HG03103 (cell line): ENCODE measurements at regions not wholly inside any gene's neighbourhood (a gene's known extent, or its start where the extent isn't known, plus 50 kb on each side); places are given as distances from the start of the nearest gene placed in this dataset.
A peak's percentile ranks its signal among the peaks of the same experiment; 100 is the strongest.

ENCODE experiments used
- ATAC-seq: cut with Tn5 transposase; IDR thresholded peaks from one replicate; pipeline ENCODE4 v1.9.1; 2021; ENCODE audit warnings: low read depth; ENCODE audit not compliant: unreplicated experiment

DNA sequence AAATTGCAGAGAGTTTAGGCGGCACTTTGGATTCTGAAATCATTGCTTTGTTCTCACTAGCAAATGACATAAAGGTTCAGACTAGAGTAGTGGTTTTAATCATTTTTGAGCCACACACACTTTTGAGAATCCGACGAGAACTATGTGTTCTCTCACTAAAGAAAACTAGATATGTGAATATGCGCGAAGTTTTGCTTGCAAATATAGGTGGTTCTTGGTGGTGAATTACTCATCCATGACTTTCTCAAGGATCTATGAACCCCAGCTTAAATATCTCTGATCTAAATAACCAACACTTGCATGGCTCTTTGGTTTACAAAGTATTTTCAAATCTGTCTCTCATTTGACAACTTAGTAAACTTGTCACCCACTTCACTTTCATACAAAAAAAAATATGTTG is 54.8 kb downstream of the NOG start:
- no peak for ATAC-seq

DNA sequence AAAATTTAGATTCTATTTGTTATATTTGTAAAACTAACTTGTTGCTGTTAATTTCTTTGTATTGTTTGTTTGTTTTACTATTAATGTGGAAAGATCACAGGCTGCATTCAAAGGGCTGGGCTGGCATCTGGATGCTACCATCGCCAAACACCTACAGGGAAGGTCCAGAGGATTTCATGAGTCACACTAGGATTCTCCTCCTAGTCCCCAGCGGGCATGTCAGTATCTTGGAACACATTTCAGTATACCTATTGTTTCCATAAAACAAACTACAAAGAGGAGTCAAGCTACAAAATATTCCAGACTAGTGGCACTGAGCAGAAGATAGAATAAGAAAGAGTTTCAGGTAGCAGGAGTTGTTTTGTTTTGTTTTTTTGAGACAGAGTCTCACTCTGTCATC is 55.3 kb downstream of the NOG start:
- ATAC-seq, result no peak

DNA sequence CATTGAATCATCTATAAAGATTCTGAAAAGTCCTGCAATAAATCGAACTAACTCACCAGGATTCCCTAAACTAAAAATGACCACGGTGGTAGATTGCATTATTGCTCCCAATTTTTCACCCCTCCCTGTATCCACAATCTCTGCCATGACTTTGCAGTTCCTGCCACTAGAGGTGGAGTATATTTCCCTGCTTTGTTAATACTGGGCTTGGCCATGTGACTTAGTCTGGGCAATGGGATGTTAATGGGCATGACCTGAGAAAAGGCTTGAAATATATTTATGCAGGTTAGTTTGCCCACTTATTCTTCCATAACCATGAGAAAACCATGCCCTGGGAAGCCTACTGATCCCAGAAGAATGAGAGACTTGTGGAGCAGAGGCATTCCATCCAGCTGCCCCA is 59.1 kb downstream of the NOG start:
- ATAC-seq, result no peak

DNA sequence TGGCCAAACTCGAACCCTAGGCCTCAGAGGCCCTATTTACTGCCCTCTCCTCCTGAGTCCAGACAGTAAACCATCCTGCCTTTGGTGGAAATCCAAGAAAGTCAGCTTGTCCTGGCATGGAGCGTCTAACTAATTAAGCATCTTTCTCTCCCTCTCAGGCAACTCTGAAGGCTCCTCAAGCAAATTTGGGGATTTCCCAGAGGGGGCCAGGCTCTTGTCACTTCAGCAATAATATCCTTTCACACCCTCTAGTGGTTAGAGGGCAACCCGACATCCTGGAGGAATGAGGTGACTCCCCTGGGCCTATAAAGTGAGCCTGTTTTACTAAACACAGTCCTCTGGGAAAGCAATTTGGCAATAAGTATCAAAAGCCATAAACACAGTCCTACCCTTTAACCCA is 60.4 kb downstream of the NOG start:
- ATAC-seq, result peak; percentile 99

DNA sequence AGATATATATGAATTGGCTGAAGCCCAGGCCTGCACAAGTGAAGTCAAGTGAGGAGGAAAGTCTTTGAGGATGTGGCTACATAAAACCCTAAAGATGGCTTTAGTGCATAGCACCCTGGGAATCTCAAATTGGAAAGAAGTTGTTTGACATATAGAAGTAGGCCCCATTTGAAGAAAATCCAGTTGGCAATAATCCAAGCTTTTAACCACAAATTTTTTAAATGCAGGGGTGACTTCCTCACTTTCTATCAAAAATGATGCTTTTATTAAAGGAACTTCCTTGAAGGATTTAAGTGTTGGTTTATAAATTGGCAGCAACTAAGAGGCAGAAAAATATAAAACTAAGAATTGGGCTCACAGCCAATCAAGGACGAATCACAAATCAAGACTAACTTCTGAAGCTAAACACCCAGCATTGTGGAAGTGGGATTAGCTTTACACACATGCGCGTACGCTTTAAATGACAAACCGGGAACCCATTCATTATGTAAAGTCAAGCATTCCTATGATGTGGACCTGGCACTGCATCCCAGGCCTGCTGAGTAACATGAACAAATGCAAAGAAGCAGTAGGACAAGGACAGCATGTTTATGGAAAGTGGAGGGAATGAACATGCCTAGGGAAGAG is 63.3 kb downstream of the NOG start:
- no peak for ATAC-seq

DNA sequence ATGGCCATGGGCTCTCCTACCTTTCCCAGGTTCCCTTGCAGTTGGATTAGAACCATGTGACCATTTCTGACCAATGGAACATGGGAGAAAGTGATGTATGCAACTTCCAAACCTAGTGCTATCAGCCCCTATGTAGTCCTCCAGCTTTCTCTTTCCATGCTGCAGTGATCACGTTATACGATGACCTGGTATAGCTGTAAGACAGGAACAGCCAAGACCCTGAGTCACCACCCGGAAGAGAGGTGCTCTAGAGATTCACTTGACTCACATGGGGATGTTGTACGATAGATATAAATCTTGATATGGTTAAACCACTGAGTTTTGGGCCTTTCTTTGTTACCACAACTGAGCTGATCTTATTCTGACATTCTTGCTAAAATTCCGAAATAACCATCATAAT is 65.1 kb downstream of the NOG start:
- no peak for ATAC-seq

DNA sequence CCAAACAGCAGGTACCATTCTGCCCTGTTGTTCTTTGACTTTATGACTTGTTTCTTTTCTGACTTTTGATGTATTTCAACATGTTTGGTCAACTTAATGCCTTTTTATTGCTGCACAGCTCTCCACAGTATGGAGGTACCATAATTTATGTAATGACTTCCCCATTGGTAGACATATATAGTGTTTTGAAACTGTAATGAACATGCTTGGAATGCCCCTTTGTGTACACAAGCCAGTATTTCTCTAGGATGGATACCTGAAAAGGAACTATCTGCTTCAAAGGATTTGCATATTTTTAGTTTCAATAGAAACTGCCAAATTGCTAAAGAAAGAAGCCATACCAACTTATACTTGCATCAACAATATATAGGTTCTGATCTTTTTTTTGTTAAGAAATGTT is 66.1 kb downstream of the NOG start:
- no peak for ATAC-seq

DNA sequence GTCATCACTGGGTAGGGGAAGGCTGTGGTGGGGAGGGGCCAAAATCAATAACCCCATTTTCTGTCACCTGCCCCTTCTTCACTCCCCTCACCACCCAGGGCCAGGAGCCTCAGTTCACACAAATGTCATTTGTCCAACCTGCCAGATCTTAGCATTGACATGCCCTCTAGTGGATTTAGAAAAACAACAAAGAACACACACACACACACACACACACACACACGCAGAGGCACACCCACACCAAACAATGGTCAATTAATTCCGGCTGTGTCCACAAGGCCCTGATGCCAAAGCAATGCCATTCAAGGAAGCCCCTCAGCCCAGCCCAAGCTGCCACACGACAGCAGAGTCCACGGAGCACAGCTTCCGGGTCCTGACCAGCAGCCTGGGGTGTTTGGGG is 68.4 kb downstream of the NOG start:
- no peak for ATAC-seq

DNA sequence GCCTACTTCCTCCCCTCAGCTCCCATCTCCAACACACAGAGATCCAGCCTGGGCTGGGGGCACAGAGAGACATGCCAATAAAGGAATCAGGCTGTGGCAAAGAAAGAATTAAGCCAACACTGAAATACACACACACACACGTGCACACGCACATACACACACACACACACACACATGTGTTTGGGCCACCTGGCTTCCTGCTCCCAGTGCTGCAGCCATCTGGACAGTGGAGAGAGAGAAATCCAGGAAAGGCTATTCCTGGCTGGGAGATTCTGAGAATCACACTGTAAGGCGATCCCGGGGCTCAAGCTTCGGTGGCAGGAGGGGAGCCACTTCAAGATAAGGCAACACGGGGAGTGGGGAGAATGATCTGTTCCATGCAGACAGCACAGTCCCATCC is 72.4 kb downstream of the NOG start:
- ATAC-seq, result no peak

DNA sequence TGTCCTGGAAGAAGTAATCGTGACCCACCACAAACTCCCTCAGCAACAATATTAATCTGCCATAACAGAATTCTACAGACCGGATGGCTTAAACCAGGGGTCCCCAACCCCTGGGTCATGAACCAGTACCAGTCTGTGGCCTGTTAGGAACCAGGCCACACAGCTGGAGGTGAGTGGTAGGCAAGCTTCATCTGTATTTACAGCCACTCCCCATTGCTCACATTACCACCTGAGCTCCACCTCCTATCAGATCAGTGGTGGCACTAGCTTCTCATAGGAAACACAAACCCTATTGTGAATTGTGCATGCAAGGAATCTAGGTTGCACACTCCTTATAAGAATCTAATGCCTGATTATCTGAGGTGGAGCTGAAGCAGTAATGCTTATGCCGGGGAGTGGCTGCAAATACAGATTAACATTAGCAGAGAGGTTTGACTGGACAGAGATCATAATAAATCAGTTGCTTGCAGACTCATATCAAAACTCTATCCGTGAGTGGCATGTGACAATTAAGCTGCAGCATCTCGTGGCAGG is 74.5 kb downstream of the NOG start:
- ATAC-seq, result no peak

DNA sequence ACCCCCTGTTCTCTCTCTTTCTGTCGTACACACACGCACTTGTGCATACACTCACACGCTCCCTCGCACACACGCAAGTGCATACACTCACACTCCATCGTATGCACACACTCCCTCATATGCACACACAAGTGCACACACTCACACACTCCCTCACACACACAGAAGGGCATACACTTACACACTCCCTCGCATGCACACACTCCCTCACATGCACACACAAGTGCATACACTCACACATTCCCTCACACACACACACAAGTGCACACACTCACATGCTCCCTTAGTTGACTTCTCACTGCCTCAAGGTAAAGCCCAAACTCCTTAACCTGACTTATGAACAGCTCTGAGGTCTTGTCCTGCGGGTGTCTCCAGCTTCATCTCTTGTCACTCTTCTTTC is 78.7 kb downstream of the NOG start:
- no peak for ATAC-seq

DNA sequence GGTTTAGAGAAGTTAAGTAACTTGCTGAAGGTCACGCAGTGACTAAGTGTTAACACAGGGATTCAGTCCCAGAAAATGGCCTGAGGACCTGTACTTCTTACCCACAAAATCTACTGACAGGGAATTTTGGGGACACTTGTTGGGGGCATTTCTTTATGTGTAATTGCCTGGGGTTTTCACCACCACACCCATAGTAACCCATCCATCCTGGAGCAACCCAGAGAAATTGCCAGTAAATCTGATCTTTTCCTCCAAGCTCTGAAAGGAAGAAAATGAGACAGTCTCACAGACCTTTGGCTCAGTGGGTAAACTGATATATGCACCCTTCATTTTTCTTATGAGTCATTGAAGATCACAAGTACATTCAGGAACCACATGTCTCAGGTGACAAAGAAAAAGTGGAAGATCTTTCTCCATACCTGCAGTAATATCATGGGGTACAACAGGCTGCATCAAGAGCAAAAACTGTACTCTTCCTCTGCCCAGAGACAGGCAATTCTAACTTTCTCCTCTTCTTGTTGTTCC is 81.0 kb downstream of the NOG start:
- ATAC-seq, result no peak

DNA sequence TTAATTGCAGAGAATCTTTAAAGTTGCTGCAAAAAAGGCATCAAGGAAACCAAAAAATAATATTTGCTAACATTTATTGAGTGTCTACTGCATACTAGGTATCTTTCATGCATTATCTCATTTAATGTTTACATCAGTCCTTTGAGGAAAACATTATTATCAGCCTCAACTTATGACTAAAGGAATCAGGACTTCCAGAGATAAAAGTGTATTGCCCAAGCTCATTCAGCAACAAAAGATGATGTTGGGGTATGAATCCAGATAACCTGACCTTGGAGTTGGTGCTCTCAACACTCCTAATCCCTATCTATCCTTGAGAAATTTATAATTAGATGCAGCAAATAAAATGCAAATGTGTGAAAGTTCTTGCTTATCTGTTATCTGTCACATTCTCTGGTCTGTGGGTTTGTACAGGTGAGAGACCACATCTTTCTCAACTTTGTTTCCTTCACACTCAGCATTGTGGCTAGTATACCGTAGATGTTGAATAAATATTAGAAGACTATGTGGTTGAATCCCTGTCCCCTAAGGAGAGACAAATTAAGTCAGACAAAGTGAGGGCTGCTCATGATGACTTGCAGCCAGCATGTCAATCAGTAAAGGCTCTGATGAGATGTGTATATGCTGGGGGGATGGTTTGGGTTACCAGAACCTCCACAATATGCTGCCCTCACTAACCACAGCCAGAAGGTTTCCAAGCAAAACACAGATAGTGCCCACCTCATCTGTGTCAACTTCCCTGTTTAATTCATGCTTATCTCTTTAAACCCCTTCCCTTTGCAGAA is 82.6 kb downstream of the NOG start:
- ATAC-seq, result no peak

DNA sequence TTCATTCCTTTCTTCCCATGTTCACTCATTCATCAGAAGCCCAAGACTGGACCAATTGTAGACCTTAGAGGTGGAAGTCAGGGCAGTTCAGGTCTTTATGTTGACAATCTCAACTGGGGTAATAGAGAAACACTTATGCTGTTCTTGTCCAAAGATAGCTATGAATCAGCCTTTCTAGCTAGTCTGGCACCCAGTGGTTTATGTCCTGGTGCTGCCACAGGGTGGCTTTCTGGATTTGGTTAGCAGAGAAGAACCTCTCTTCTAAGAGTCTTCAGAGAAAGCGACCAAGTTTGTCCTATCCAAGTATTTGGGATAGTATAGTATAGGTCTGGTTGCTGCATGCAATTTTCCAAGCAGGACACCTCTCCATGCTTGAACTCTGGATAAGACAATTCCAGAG is 83.3 kb downstream of the NOG start:
- ATAC-seq, result no peak

DNA sequence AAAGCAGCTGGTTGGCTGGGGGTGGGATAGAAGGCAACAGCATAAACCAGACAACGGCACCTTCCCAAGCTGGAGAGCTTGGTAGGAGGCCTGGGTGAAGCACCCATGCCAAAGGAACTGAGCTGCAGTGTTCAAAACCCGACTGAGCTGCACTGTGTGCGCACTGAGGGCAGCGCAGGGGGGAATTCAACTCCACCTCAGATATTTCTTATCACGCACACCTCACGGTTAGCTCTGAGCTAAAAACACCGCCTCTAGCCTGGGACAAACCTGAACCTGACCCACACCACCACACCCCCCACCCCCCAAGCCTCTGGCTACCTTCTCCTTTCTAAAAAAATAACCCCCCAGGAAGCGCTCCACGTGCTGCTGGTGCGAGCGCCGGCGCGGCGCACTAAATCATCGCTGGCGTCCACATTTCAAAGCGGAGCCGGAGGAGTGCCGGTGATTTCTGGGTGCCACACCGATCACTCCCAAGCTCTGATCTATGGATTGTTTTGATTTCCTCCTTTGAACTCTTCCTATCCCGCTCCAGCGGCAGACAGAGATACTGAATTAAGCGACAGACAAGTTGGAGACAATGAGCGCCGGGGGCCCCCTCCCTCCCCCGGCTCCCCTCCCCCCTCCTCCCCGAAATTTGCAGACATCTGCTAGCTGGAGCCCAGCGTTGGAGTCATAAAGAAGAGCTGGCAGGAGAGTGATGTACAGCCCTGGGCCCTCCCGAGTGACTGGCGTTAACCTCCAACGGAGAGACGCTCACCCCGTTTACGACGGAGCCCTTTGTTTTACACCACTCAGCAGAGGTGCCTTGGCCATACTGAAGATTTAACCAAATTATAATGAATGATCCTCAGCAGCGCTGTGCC is 85.0 kb downstream of the NOG start:
- no peak for ATAC-seq

DNA sequence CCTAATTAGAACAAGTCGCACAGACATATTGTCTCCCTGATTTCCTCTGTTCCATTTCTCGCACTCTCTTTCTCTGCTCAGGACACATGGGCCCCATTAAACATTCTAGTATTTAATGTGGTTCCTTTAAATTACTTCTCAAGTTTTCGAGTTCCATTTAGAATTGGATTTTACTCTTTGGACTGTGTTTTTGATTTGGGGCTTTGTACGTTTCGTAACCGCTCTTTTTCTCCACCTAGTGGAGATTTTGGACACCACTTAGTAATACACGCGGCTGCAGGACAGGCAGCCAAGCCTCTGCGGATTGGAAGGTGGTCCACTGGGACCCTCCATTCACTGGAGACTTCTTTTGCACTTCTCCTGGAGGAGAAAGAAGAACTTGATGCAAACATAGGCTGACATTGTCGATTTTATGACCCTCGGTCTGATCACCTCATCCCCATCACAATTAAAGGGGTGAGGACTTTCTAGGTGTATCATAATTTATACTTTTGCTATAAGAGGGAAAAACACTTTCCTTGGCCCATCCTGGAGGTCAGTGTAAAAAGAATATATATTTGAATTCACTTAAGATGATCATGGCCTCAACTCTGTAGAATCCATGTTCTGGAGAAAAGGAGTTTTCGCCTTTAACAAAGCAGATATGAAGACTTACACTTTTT is 85.7 kb downstream of the NOG start:
- ATAC-seq, result no peak

DNA sequence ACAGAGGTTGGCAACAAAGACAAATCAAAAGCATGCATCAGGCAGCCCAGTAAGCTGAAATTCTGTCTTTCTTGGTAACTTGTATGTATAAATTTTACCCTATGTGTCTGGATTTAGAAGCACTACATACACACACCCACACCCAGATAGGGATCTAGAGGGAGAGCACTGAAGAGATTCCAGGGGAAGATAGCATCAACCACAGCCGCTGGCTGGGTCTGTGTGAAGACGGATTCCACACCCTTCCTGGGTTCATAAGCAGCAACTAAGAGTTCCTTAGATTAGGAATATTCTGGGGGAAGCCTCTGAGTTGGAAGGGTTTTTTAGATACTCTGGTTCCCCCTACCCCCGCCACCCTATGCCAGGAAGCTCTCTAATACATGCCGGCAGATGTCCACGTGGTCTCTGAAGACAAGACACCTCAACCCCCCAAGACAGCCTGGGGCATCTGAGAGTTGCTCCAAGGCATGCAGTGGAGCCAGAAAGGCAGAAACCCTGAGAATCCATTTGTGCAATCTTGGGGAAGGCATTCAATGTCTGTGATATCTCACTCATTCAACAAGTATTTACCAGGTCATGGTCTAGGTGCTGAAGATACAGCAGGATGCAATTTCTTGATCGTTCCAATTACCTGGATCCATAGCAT is 86.4 kb downstream of the NOG start:
- no peak for ATAC-seq

DNA sequence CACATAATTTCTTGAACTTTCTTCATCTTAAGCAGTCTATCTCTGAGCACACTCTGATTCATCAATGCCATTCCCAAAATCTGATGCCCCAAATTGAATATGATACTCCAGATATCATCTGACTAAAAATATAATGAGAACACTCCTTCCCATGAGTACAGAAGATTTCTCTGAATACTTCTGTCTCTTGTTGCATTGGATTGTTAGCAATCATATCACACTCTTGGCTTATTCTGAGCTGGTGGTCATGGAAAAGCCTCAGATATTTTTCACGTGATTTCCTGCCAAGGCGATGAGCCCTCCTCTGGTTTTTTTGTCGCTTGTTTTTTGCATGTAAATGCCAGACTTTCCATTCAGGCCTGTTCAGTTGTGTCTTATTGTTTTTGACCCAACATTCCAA is 87.2 kb downstream of the NOG start:
- ATAC-seq, result no peak

DNA sequence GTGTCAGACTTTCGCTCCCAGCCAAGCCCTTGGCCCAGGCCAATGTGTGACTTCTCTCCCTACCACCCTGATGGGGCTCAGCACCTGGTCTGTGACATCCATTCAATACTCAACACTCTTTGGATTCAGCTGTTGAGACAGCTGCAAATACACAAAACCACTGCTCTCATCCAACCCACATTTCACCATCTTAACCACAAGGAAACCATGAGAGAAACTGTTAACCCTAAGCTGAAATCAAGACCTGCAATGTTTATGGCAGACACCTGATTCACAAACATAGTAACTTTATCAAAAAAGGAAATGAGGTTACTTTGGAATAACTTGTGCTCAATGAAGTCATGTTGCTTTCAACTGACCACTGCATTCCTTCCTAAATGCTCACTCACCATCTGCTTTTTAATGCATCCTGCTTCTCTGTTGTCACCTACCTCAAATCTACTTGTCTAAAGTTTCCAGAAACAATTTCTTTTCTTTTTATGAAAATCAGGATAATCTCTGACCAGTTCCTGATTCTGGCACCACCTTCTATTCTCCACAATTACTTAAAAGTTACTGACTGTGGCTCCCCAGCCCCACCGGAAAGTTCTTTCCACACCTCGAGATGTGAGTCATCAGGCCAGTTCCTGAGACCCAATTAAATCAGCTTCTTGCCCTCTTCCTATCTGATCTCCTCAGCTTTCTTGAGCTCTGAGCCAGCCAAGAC is 88.2 kb downstream of the NOG start:
- no peak for ATAC-seq
